ENCODE measurements at regions not wholly inside any gene's neighbourhood (a gene's known extent, or its start where the extent isn't known, plus 50 kb on each side); places are given as distances from the start of the nearest gene placed in this dataset.

- Histone ChIP-seq H3K27ac (no peak overlapping the region), H3K4me1 (ENCODE audit: control insufficient read depth in 1 of 2, insufficient read depth in 1 of 2, low read depth in 1 of 2, low read length in 1 of 2) (peaks cover 0 to 2% of the 10 kb centered on the region in 2 experiments), H3K36me3 (no peaks in the 10 kb centered on the region), H3K9me3 (no peaks in the 10 kb centered on the region), H3K4me3 (ENCODE audit: low read depth in 1 of 2, low read length in 1 of 2) (no peak overlapping the region), H3K27me3 (no peaks in the 10 kb centered on the region)
- TF ChIP-seq CTCF (IDR thresholded peaks at IDR 0.05), result no peak
Observed at GRCh38 chr3:64351713-64352638, 126.7 kb upstream of the PRICKLE2 start.

- Histone ChIP-seq H3K4me1 (ENCODE audit: control insufficient read depth in 1 of 2, insufficient read depth in 1 of 2, low read depth in 1 of 2, low read length in 1 of 2) (no peaks in the 10 kb centered on the region), H3K36me3 (no peaks in the 10 kb centered on the region), H3K9me3 (no peaks in the 10 kb centered on the region), H3K27ac (no peak overlapping the region), H3K27me3 (no peaks in the 10 kb centered on the region), H3K4me3 (ENCODE audit: low read depth in 1 of 2, low read length in 1 of 2) (no peak overlapping the region)
- TF ChIP-seq CTCF (IDR thresholded peaks at IDR 0.05), result no peak
Observed at GRCh38 chr3:64349551-64349950, 124.3 kb upstream of the PRICKLE2 start.

GRCh38 chr3:64345371-64345770 lies 120.1 kb upstream of the PRICKLE2 start:
- Histone ChIP-seq H3K9me3 (no peaks in the 10 kb centered on the region), H3K27me3 (no peaks in the 10 kb centered on the region), H3K4me1 (ENCODE audit: control insufficient read depth in 1 of 2, insufficient read depth in 1 of 2, low read depth in 1 of 2, low read length in 1 of 2) (no peaks in the 10 kb centered on the region), H3K36me3 (no peaks in the 10 kb centered on the region), H3K4me3 (ENCODE audit: low read depth in 1 of 2, low read length in 1 of 2) (no peak overlapping the region), H3K27ac (no peak overlapping the region)
- no peak for TF ChIP-seq CTCF (IDR thresholded peaks at IDR 0.05)

GRCh38 chr3:64344721-64345207 lies 119.5 kb upstream of the PRICKLE2 start:
- Histone ChIP-seq H3K27ac (no peak overlapping the region), H3K4me1 (ENCODE audit: control insufficient read depth in 1 of 2, insufficient read depth in 1 of 2, low read depth in 1 of 2, low read length in 1 of 2) (no peaks in the 10 kb centered on the region), H3K4me3 (ENCODE audit: low read depth in 1 of 2, low read length in 1 of 2) (no peak overlapping the region)

GRCh38 chr3:64343689-64344430 lies 118.6 kb upstream of the PRICKLE2 start:
- no peak overlapping the region for H3K4me3 ChIP-seq (ENCODE audit: low read depth in 1 of 2, low read length in 1 of 2)
- H3K9me3 ChIP-seq, result no peaks in the 10 kb centered on the region
- no peaks in the 10 kb centered on the region for H3K36me3 ChIP-seq
- no peak for TF ChIP-seq CTCF (IDR thresholded peaks at IDR 0.05)
- no peak overlapping the region for H3K27ac ChIP-seq
- H3K4me1 ChIP-seq (ENCODE audit: control insufficient read depth in 1 of 2, insufficient read depth in 1 of 2, low read depth in 1 of 2, low read length in 1 of 2), result no peaks in the 10 kb centered on the region
- no peaks in the 10 kb centered on the region for H3K27me3 ChIP-seq

More at GRCh38 chr3:64344721-64345207, 119.5 kb upstream of the PRICKLE2 start:
- no peaks in the 10 kb centered on the region for H3K9me3 ChIP-seq
- TF ChIP-seq CTCF (IDR thresholded peaks at IDR 0.05), result no peak
- H3K36me3 ChIP-seq, result no peaks in the 10 kb centered on the region
- H3K27me3 ChIP-seq, result no peaks in the 10 kb centered on the region
